ENCODE measurements at regions not wholly inside any gene's neighbourhood (a gene's known extent, or its start where the extent isn't known, plus 50 kb on each side); places are given as distances from the start of the nearest gene placed in this dataset.

GRCh38 chr7:114761973-114762372, 159.9 kb upstream of the MDFIC start:
- no peak for TF ChIP-seq CTCF (IDR thresholded peaks at IDR 0.05)
- TF ChIP-seq POLR2A (IDR thresholded peaks at IDR 0.05): no peak
- no peak for TF ChIP-seq POLR2AphosphoS5 (IDR thresholded peaks at IDR 0.05; ENCODE audit: insufficient read depth in 1 of 2, low read depth in 1 of 2)

Measured in vagina (tissue), 2 donors.